ENCODE measurements at regions not wholly inside any gene's neighbourhood (a gene's known extent, or its start where the extent isn't known, plus 50 kb on each side); places are given as distances from the start of the nearest gene placed in this dataset.

- no peak for DNase-seq
Observed at GRCh38 chr21:16309250-16309971, 579.6 kb downstream of the USP25 start.

- no peak for DNase-seq
Observed at GRCh38 chr21:16310176-16310575, 580.4 kb downstream of the USP25 start.

- no peak for DNase-seq
Observed at GRCh38 chr21:16311229-16311628, 581.4 kb downstream of the USP25 start.

- peak; percentile 37 for DNase-seq
Observed at GRCh38 chr21:16312321-16312720, 582.5 kb downstream of the USP25 start.

GRCh38 chr21:16315223-16315622 is 585.4 kb downstream of the USP25 start:
- DNase-seq = no peak

GRCh38 chr21:16318651-16319300 is 589.0 kb downstream of the USP25 start:
- DNase-seq = no peak

GRCh38 chr21:16320110-16320509 is 590.3 kb downstream of the USP25 start:
- DNase-seq = no peak

GRCh38 chr21:16322454-16322853 is 592.7 kb downstream of the USP25 start:
- DNase-seq = no peak

- DNase-seq = no peak
Observed at GRCh38 chr21:16323596-16323995, 593.8 kb downstream of the USP25 start.

GRCh38 chr21:16324630-16325029 is 594.8 kb downstream of the USP25 start:
- no peak for DNase-seq

- peak; percentile 79 for DNase-seq
Observed at GRCh38 chr21:16330082-16330907, 600.5 kb downstream of the USP25 start.

- DNase-seq = no peak
Observed at GRCh38 chr21:16330908-16331268, 601.1 kb downstream of the USP25 start.

- no peak for DNase-seq
Observed at GRCh38 chr21:16337266-16337665, 607.5 kb downstream of the USP25 start.

- no peak for DNase-seq
Observed at GRCh38 chr21:16342932-16343331, 613.1 kb downstream of the USP25 start.

GRCh38 chr21:16343776-16344175 is 614.0 kb downstream of the USP25 start:
- DNase-seq = no peak

GRCh38 chr21:16345757-16346156 is 616.0 kb downstream of the USP25 start:
- no peak for DNase-seq

- DNase-seq = no peak
Observed at GRCh38 chr21:16347223-16347622, 617.4 kb downstream of the USP25 start.

- no peak for DNase-seq
Observed at GRCh38 chr21:16353764-16354163, 624.0 kb downstream of the USP25 start.

GRCh38 chr21:16357994-16358393 is 628.2 kb downstream of the USP25 start:
- no peak for DNase-seq

GRCh38 chr21:16358784-16359183 is 629.0 kb downstream of the USP25 start:
- DNase-seq = no peak

- DNase-seq = no peak
Observed at GRCh38 chr21:16363100-16363499, 633.3 kb downstream of the USP25 start.

GRCh38 chr21:16363518-16363917 is 633.7 kb downstream of the USP25 start:
- DNase-seq = no peak

- no peak for DNase-seq
Observed at GRCh38 chr21:16366207-16366606, 636.4 kb downstream of the USP25 start.

Data from skin of body (tissue), 1 donor.